ENCODE measurements at regions not wholly inside any gene's neighbourhood (a gene's known extent, or its start where the extent isn't known, plus 50 kb on each side); places are given as distances from the start of the nearest gene placed in this dataset.

GRCh38 chr4:19508442-19508841 is 743.3 kb upstream of the SLIT2 start:
- no peaks in the 10 kb centered on the region for H3K79me2 ChIP-seq (ENCODE audit: insufficient read depth, low read length)
- no peaks in the 10 kb centered on the region for H4K20me1 ChIP-seq (ENCODE audit: low read depth, low read length)
- H3K4me2 ChIP-seq (ENCODE audit: low read depth, low read length, poor library complexity, severe bottlenecking), result no peak overlapping the region
- H3K27ac ChIP-seq (ENCODE audit: low read depth, low read length), result no peak overlapping the region
- H3K9me2 ChIP-seq (replicated peaks; ENCODE audit: insufficient read depth, low read length), result no peaks in the 10 kb centered on the region
- H2AFZ ChIP-seq (ENCODE audit: low read depth, low read length, severe bottlenecking), result no peak overlapping the region
- H3K4me3 ChIP-seq (ENCODE audit: insufficient read depth, low read length, poor library complexity, severe bottlenecking), result no peak overlapping the region
- H3K27me3 ChIP-seq (ENCODE audit: low read length), result no peaks in the 10 kb centered on the region
- TF ChIP-seq CTCF (IDR thresholded peaks at IDR 0.05; ENCODE audit: insufficient read depth, low read length, poor library complexity, severe bottlenecking), result no peak
- no peak for TF ChIP-seq EZH2phosphoT487 (conservative IDR thresholded peaks at IDR 0.05; ENCODE audit: low read length)
- H3K9me3 ChIP-seq (ENCODE audit: insufficient read depth, low read length), result no peaks in the 10 kb centered on the region
- H3K36me3 ChIP-seq (ENCODE audit: low read length), result no peaks in the 10 kb centered on the region
- H3F3A ChIP-seq (ENCODE audit: insufficient read depth), result no peaks in the 10 kb centered on the region
- no peak overlapping the region for H3K9ac ChIP-seq (ENCODE audit: low read length)

- H3K4me3 ChIP-seq (ENCODE audit: insufficient read depth, low read length, poor library complexity, severe bottlenecking), result no peak overlapping the region
- no peaks in the 10 kb centered on the region for H3F3A ChIP-seq (ENCODE audit: insufficient read depth)
- H3K9ac ChIP-seq (ENCODE audit: low read length), result no peak overlapping the region
- no peak overlapping the region for H3K27ac ChIP-seq (ENCODE audit: low read depth, low read length)
- TF ChIP-seq CTCF (IDR thresholded peaks at IDR 0.05; ENCODE audit: insufficient read depth, low read length, poor library complexity, severe bottlenecking) (no peak), EZH2phosphoT487 (conservative IDR thresholded peaks at IDR 0.05; ENCODE audit: low read length) (no peak)
- no peaks in the 10 kb centered on the region; the same call in 1 of the 2 replicates for H3K9me2 ChIP-seq (replicated peaks; ENCODE audit: insufficient read depth, low read length)
- no peaks in the 10 kb centered on the region for H3K27me3 ChIP-seq (ENCODE audit: low read length)
- no peaks in the 10 kb centered on the region for H3K9me3 ChIP-seq (ENCODE audit: insufficient read depth, low read length)
- no peaks in the 10 kb centered on the region for H4K20me1 ChIP-seq (ENCODE audit: low read depth, low read length)
- no peaks in the 10 kb centered on the region for H3K79me2 ChIP-seq (ENCODE audit: insufficient read depth, low read length)
- no peak overlapping the region for H2AFZ ChIP-seq (ENCODE audit: low read depth, low read length, severe bottlenecking)
- no peaks in the 10 kb centered on the region for H3K36me3 ChIP-seq (ENCODE audit: low read length)
- H3K4me2 ChIP-seq (ENCODE audit: low read depth, low read length, poor library complexity, severe bottlenecking), result no peak overlapping the region
These were observed 754.0 kb upstream of the SLIT2 start for GRCh38 chr4:19497705-19498104.

- H2AFZ ChIP-seq (ENCODE audit: low read depth, low read length, severe bottlenecking), result no peak overlapping the region
- no peak overlapping the region for H3K4me3 ChIP-seq (ENCODE audit: insufficient read depth, low read length, poor library complexity, severe bottlenecking)
- no peaks in the 10 kb centered on the region; the same call in 1 of the 2 replicates for H3K9me2 ChIP-seq (replicated peaks; ENCODE audit: insufficient read depth, low read length)
- H3K4me2 ChIP-seq (ENCODE audit: low read depth, low read length, poor library complexity, severe bottlenecking), result no peak overlapping the region
- H3K79me2 ChIP-seq (ENCODE audit: insufficient read depth, low read length), result no peaks in the 10 kb centered on the region
- TF ChIP-seq EZH2phosphoT487 (conservative IDR thresholded peaks at IDR 0.05; ENCODE audit: low read length) (no peak), CTCF (IDR thresholded peaks at IDR 0.05; ENCODE audit: insufficient read depth, low read length, poor library complexity, severe bottlenecking) (no peak)
- H3K36me3 ChIP-seq (ENCODE audit: low read length), result no peaks in the 10 kb centered on the region
- H4K20me1 ChIP-seq (ENCODE audit: low read depth, low read length), result no peaks in the 10 kb centered on the region
- no peaks in the 10 kb centered on the region for H3K9me3 ChIP-seq (ENCODE audit: insufficient read depth, low read length)
- H3F3A ChIP-seq (ENCODE audit: insufficient read depth), result no peaks in the 10 kb centered on the region
- H3K27me3 ChIP-seq (ENCODE audit: low read length), result no peaks in the 10 kb centered on the region
- no peak overlapping the region for H3K27ac ChIP-seq (ENCODE audit: low read depth, low read length)
- no peak overlapping the region for H3K9ac ChIP-seq (ENCODE audit: low read length)
These were observed 754.9 kb upstream of the SLIT2 start for GRCh38 chr4:19496756-19497155.

Measured in SU-DHL-6 (cell line).